ENCODE measurements at regions not wholly inside any gene's neighbourhood (a gene's known extent, or its start where the extent isn't known, plus 50 kb on each side); places are given as distances from the start of the nearest gene placed in this dataset.
A peak's percentile ranks its signal among the peaks of the same experiment; 100 is the strongest.

GRCh38 chr4:155591738-155592143, 74.9 kb upstream of the GUCY1A1 start:
- TF ChIP-seq CTCF (conservative IDR thresholded peaks at IDR 0.05): no peak
- no peak overlapping the region for H3K4ac ChIP-seq (ENCODE audit: low read depth, low read length)
- H2BK20ac ChIP-seq (ENCODE audit: low read depth, low read length, poor library complexity, severe bottlenecking): no peak overlapping the region
- H3K9me3 Mint-ChIP-seq: no peaks in the 10 kb centered on the region
- H3K27ac Mint-ChIP-seq: no peak overlapping the region
- H3K56ac ChIP-seq (ENCODE audit: insufficient read length, low read depth, low read length): no peak overlapping the region
- H4K91ac ChIP-seq (ENCODE audit: insufficient read length, low read depth, low read length): no peak overlapping the region
- H3K4me3 Mint-ChIP-seq: no peak overlapping the region
- H3K27me3 ChIP-seq (ENCODE audit: insufficient read depth, low read length): no peaks in the 10 kb centered on the region
- H3K27ac ChIP-seq (ENCODE audit: insufficient read length, low read depth, low read length): no peak overlapping the region
- no peak overlapping the region for H3K14ac ChIP-seq (ENCODE audit: insufficient read depth, low read length)
- no peaks in the 10 kb centered on the region for H3K23me2 ChIP-seq (ENCODE audit: insufficient read length, low read depth, low read length, poor library complexity, severe bottlenecking)
- H3K4me1 Mint-ChIP-seq: peaks cover 5% of the 10 kb centered on the region in 2 experiments; a peak in 2 of 4 replicates
- no peak overlapping the region for H2AK5ac ChIP-seq (ENCODE audit: insufficient read length, low read length)
- H3K9ac ChIP-seq (ENCODE audit: extremely low read depth, insufficient read length, low read length): no peak overlapping the region
- peak overlapping the region; percentile 88 for H3K23ac ChIP-seq (ENCODE audit: insufficient read length, low read depth, low read length)
- H2BK120ac ChIP-seq (ENCODE audit: low read depth, low read length, poor library complexity, severe bottlenecking): no peak overlapping the region
- no peak overlapping the region for H3T11ph ChIP-seq (ENCODE audit: low read length)
- H2BK5ac ChIP-seq (ENCODE audit: insufficient read length, low read length): no peak overlapping the region
- H3K27me3 Mint-ChIP-seq (ENCODE audit: low read depth): peaks cover 6% of the 10 kb centered on the region
- H3K79me2 ChIP-seq (ENCODE audit: insufficient read depth, low read length): no peaks in the 10 kb centered on the region
- no peaks in the 10 kb centered on the region for H3K9me3 ChIP-seq (ENCODE audit: control insufficient read depth, low read depth, low read length)
- no peak overlapping the region for H2AFZ ChIP-seq (ENCODE audit: low read length)
- no peak overlapping the region for H2BK12ac ChIP-seq (ENCODE audit: insufficient read length, low read depth, low read length)
- H4K20me1 ChIP-seq (ENCODE audit: control insufficient read depth, insufficient read depth, insufficient read length): no peaks in the 10 kb centered on the region
- WGBS (ENCODE audit: extremely low coverage, insufficient read length, low lambda C conversion rate): no CpG with 5 or more reads among the region's 6 CpGs
- DNase-seq: no peak
- no peak overlapping the region for H4K5ac ChIP-seq (ENCODE audit: insufficient read length, low read depth, low read length)
- no peak overlapping the region for H2BK15ac ChIP-seq (ENCODE audit: low read depth, low read length)
- no peak overlapping the region for H4K8ac ChIP-seq (replicated peaks; ENCODE audit: insufficient read length, low read depth, low read length)
- H3K79me1 ChIP-seq (ENCODE audit: insufficient read depth, low read depth, low read length, poor library complexity, severe bottlenecking): no peaks in the 10 kb centered on the region
- H3K4me1 ChIP-seq (ENCODE audit: insufficient read depth, low read length): no peaks in the 10 kb centered on the region
- no peak overlapping the region for H3K18ac ChIP-seq (ENCODE audit: insufficient read length, low read depth, low read length)
- no peaks in the 10 kb centered on the region for H3K36me3 Mint-ChIP-seq (ENCODE audit: insufficient read depth in 1 of 3, low read depth in 3 of 3)
- H3K4me2 ChIP-seq (ENCODE audit: insufficient read depth, insufficient read length, low read length): no peak overlapping the region

Data from H9 (cell line).